Germinal center (tissue), 1 donor: ENCODE measurements at regions not wholly inside any gene's neighbourhood (a gene's known extent, or its start where the extent isn't known, plus 50 kb on each side); places are given as distances from the start of the nearest gene placed in this dataset.

ENCODE experiments used
- DNase-seq: peaks from one replicate; pipeline ENCODE4 v3.0.0; 2012; ENCODE audit warnings: mixed read lengths, low spot score

GRCh38 chr3:22893101-22893500, 310.0 kb upstream of the UBE2E2 start:
- DNase-seq: no peak

GRCh38 chr3:22893644-22894325, 309.3 kb upstream of the UBE2E2 start:
- no peak for DNase-seq

- no peak for DNase-seq
Observed at GRCh38 chr3:22894865-22895264, 308.3 kb upstream of the UBE2E2 start.

- no peak for DNase-seq
Observed at GRCh38 chr3:22895671-22896070, 307.5 kb upstream of the UBE2E2 start.

- no peak for DNase-seq
Observed at GRCh38 chr3:22898558-22898957, 304.6 kb upstream of the UBE2E2 start.

GRCh38 chr3:22899441-22899840, 303.7 kb upstream of the UBE2E2 start:
- no peak for DNase-seq

- no peak for DNase-seq
Observed at GRCh38 chr3:22900296-22900695, 302.8 kb upstream of the UBE2E2 start.

- DNase-seq: no peak
Observed at GRCh38 chr3:22901684-22902083, 301.4 kb upstream of the UBE2E2 start.

- DNase-seq: no peak
Observed at GRCh38 chr3:22907161-22907780, 295.9 kb upstream of the UBE2E2 start.

- DNase-seq: no peak
Observed at GRCh38 chr3:22907796-22908195, 295.3 kb upstream of the UBE2E2 start.

GRCh38 chr3:22908989-22909507, 294.1 kb upstream of the UBE2E2 start:
- DNase-seq: no peak

GRCh38 chr3:22916933-22917332, 286.2 kb upstream of the UBE2E2 start:
- DNase-seq: no peak

GRCh38 chr3:22920006-22920405, 283.1 kb upstream of the UBE2E2 start:
- DNase-seq: no peak

- peak; percentile 18 for DNase-seq
Observed at GRCh38 chr3:22922317-22922716, 280.8 kb upstream of the UBE2E2 start.

- no peak for DNase-seq
Observed at GRCh38 chr3:22923711-22924110, 279.4 kb upstream of the UBE2E2 start.

- DNase-seq: no peak
Observed at GRCh38 chr3:22928216-22929110, 274.7 kb upstream of the UBE2E2 start.

GRCh38 chr3:22933051-22933840, 269.9 kb upstream of the UBE2E2 start:
- no peak for DNase-seq

GRCh38 chr3:22933841-22934116, 269.3 kb upstream of the UBE2E2 start:
- DNase-seq: no peak

GRCh38 chr3:22935040-22935439, 268.1 kb upstream of the UBE2E2 start:
- DNase-seq: no peak

- DNase-seq: no peak
Observed at GRCh38 chr3:22937536-22937935, 265.6 kb upstream of the UBE2E2 start.

- DNase-seq: no peak
Observed at GRCh38 chr3:22938739-22939138, 264.4 kb upstream of the UBE2E2 start.

- DNase-seq: no peak
Observed at GRCh38 chr3:22939349-22939748, 263.8 kb upstream of the UBE2E2 start.
